RWPE1 (cell line): ENCODE measurements at regions not wholly inside any gene's neighbourhood (a gene's known extent, or its start where the extent isn't known, plus 50 kb on each side); places are given as distances from the start of the nearest gene placed in this dataset.

ENCODE experiments used
- CTCF ChIA-PET: fragments of 350-600 bp; sonication (Branson Sonifier 250); formaldehyde crosslinking; extraction: SDS; loops from one replicate; lab custom pipeline; 2021; lab: Yijun Ruan, JAX
- POLR2A ChIA-PET: fragments of 400-600 bp; formaldehyde crosslinking; extraction: SDS; loops from one replicate; lab custom pipeline; 2020; ENCODE audit warnings: antibody characterized with exemption; ENCODE audit not compliant: low non-redundant PET; lab: Yijun Ruan, JAX
- DNase-seq: peaks from one replicate; pipeline ENCODE4 v3.0.0; 2012; ENCODE audit warnings: low spot score
- H3K27ac ChIP-seq: fragments of 450-650 bp; 2 replicates; pipeline ENCODE4 v1.5.1; 2017
- CTCF ChIP-seq: fragments of 450-650 bp; conservative IDR thresholded peaks from 2 replicates; pipeline ENCODE4 v1.5.1; 2017; ENCODE audit warnings: low read depth, mild to moderate bottlenecking

- no peak overlapping the region for H3K27ac ChIP-seq
- POLR2A ChIA-PET: no interaction called here
- no peak for TF ChIP-seq CTCF
- DNase-seq: no peak
- CTCF ChIA-PET: no interaction called here
Observed at GRCh38 chr13:108104736-108105135, 110.6 kb downstream of the LIG4 start.

GRCh38 chr13:108102771-108103170 lies 112.6 kb downstream of the LIG4 start:
- peak; percentile 26 for DNase-seq
- no peak for TF ChIP-seq CTCF
- ChIA-PET POLR2A (no interaction called here), CTCF (interaction anchor here (0.7 kb wide), 1 partner anchor 13 kb away, joined by 3 read pairs; no protein-coding TSS in a partner anchor)
- H3K27ac ChIP-seq: no peak overlapping the region

- no peak for DNase-seq
- TF ChIP-seq CTCF: no peak
- H3K27ac ChIP-seq: no peak overlapping the region
- ChIA-PET POLR2A (no interaction called here), CTCF (no interaction called here)
Observed at GRCh38 chr13:108096301-108096915, 118.9 kb downstream of the LIG4 start.

- no peak overlapping the region for H3K27ac ChIP-seq
- no peak for DNase-seq
- POLR2A ChIA-PET: no interaction called here
- CTCF ChIA-PET: no interaction called here
- no peak for TF ChIP-seq CTCF
Observed at GRCh38 chr13:108095036-108095435, 120.3 kb downstream of the LIG4 start.

- TF ChIP-seq CTCF: no peak
- ChIA-PET CTCF (no interaction called here), POLR2A (no interaction called here)
- DNase-seq: no peak
- no peak overlapping the region for H3K27ac ChIP-seq
Observed at GRCh38 chr13:108093616-108094015, 121.7 kb downstream of the LIG4 start.

- no peak for TF ChIP-seq CTCF
- no peak for DNase-seq
- no peak overlapping the region for H3K27ac ChIP-seq
- ChIA-PET POLR2A (no interaction called here), CTCF (no interaction called here)
Observed at GRCh38 chr13:108087810-108088209, 127.5 kb downstream of the LIG4 start.
